ENCODE measurements at regions not wholly inside any gene's neighbourhood (a gene's known extent, or its start where the extent isn't known, plus 50 kb on each side); places are given as distances from the start of the nearest gene placed in this dataset.
"Not testable (repeated sequence)": the region's sequence is repeated elsewhere in the genome, so short reads cannot be mapped to it uniquely, and the experiment has no call there.

DNA sequence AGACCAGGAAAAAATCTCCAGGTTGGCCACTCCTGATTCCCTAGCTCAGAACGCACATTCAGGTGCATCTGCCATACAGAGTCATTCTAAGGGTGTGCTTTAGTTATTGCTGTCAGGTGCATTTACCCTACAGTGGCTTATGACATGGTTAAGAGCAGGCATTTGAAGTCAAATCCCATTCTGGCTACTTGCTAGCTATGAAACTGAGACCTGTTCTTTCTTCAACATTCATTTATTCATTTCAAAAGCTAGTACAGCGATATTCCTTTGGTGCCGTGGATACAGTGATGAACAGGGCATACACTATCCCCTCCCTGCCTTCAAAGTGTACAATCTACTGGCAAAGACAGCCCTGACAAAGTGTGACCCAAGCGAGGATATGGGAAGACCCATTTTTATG is 508.3 kb downstream of the NPIPA7 start:
- DNase-seq = no peak

DNA sequence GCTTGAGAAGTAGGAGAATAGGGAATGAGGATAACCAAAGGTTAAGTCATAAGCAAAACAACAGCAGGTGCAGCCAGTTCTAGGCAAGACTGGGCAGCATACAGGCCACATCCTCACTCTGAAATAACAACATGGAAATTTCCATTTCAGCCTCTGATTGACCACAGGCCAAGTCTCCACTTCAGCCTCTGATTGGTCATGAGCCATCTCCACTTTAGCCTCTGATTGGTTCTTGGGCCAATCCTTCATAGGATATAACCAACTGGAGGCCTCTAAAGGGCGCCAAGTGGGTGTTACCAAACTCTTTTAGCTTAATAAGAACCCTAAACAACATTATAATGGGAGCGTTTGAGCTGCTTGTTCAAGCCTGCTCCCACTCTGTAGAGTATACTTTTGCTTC is 512.0 kb downstream of the NPIPA7 start:
- DNase-seq = no peak

DNA sequence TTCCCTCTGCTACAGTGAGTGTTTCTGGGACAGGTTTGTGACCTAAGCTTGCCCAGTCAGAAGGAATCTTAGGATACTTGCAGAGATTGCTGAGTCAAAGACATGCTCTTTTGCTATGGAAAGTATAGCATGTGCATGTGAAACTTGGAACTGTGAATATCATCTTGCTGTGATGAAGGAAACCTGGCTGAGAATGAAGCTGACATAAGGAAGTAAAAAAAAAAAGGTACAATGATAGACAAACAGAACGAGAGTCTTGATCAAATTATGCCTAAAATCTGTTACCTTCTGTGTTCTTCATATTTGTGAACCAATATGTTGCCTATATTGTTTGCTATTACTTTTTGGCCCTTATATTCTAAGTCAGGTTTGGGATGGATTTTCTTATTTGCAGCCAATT is 525.7 kb downstream of the NPIPA7 start:
- no peak for DNase-seq

DNA sequence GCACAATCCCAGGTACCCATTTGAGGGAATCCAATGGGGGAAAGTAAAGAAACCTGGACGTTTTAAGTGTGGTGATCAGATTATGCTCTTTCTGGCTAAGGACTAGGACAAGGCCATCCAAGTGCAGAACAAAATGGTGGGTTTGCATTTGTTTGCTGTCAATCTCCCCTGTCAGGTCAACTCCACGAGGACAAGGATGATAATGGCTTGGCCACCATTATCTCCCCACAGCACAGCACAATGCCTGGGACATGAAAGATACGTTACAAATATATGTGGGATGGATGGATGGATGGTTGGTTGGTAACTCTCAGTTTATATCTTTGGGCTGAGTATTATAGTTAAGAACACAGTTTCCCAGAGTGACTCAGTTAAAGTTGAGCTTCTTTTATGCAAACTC is 526.9 kb downstream of the NPIPA7 start:
- no peak for DNase-seq

DNA sequence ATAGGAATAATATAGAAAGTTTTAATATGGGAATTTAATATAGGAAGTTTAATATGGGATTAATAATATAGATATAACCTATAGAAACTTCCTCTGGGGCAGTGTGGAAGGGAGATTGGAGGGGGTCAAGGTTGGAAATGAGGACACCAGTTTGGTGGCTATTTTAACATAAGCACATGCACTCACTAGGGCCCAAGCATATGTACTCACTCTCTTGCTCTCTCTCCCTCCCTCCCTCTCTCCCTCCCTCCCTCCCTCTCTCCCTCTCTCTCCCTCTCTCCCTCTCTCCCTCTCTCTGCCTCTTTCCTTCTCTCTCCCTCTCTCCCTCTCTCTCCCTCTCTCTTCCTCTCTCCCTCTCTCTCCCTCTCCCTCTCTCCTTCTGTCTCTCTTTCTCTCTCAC is 528.1 kb downstream of the NPIPA7 start:
- DNase-seq = no peak

DNA sequence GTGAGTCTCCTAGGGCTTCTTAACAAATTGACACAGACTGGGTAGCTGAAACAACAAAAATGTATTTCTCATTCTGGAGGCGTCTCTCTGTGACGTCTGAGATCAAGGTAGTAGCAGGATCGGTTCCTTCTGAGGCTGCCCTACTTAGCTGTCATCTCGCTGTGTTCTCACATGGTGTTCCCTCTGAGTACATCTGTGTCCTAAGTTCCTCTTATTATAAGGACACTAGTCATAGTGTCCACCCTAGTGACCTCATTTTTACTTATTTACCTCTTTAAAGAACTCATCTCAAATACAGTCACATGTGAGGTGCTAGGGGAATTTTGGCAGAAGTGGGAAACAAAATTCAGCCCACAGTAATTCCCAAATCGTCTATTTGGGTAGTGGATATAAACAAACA is 529.1 kb downstream of the NPIPA7 start:
- DNase-seq = peak; percentile 33 to 49 (median 48)

DNA sequence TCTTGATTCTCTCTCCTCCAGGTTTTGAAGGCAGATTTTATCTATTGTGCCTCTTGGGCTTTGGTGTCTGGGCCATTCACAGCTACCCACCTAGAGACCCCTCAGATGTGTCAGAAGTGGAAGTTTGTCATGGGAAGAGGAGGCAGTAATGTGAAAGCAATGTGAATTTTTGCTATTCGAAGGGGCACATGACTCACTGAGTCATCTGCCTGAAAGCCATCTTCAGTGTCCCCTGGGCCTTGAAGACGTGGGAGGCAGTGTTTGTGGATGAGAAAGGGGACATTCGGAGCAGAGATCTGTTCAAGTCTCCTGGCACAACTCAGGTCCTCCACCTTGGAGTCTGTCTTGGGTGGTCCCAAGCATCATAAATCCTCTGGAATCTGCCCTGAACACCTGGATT is 530.2 kb downstream of the NPIPA7 start:
- peak; percentile 30 to 49 (median 36) for DNase-seq

DNA sequence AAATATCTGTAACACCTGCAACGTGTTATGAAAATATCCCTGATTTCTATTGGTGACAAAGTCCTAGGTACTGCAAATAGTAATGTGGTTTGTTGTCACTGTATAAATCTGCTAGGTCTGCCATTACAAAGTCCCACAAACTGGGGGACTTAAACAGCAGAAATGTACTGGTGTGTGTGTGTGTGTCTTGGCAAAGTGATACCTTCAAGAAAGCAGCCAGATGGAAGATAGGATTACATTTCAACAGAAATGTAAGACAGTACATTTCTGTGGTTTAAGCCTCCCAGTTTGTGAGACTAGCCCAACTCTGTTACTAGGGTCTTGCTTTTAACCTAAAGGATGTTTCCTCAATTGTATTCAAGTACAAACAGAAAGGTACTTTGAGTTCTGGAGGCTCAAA is 531.7 kb downstream of the NPIPA7 start:
- no peak for DNase-seq

DNA sequence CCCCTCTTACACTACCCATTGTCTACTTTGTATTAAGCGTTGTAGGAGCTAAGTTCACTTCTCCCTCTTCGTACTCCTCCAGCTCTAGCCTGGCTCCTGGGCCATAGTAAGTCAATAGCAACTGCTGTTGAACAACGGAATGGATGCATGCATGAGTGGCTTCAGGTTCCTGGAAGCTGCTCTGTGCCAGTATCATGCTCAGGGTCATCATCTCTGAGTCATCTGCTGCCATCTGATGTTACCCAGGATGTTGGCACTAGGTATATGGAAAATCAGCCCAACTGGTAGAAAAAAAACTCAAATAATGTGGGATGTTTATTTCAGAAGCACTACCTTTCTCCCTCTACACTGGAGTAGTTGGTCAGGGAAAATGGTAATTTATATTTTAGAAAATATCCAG is 536.8 kb downstream of the NPIPA7 start:
- DNase-seq = no peak

DNA sequence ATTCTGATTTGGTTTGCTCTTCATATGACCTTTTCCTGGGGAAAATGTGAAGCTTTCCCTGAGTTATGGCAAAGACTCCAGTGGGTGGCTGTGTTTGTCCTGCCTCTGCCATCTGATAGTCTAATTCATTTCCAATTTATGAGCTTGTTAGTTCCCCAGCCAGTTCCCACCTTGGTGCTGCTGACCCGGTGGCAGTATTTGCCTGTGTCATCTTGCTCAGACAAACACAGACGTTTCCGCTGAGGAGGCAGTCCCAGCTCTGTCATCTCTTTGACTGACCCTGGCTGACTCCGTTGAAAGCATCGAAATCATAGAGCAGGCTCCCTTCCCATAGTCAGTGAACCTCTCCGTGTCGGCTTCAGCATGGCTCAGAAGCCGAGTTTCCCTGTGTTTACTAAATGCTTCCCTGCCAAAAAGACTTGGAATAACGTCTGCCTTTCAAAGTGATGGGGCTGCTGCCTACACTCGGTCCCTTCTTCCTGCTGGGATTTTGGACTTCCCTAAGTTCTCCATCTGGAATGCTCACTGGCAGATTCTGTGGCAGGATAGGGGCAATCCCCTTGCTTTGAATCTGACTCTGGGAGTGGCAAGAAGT is 538.3 kb downstream of the NPIPA7 start:
- DNase-seq = no peak

DNA sequence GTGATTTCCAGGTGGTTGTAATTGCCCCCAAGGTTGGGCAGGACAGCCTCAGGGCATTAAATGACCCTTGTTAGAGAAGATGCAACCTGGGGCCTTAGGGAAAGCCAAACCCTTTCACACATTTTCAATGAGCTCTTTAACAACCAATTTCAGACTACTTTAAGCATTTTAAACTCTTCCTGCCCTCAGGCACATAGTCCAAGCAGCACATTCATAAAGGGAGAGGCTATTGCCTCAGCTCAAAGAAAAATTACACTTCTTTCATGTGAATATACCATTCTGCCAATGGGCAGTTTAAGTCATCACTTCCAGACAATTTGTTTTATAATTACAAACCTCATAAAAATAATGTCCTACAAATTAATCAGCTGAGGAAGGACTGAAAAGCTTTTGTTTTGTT is 544.5 kb downstream of the NPIPA7 start:
- no peak for DNase-seq

DNA sequence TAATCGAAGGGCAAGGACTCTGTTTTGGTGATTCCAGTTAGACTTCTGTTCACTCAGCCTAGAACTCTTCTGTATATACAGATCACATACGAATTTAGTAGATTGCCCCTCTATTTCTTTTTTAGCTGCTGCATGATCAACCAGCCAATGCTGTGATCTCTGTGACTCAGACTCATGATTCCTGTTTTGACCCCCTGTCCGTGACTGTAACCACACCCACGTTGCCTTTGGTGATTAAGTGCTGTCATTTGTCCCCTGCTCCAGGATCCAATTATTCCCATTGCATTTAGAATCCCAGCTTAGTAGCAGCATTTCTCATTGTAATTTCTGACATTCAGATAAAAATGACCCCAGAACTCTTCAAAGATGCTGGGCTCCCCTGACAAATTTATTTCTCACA is 545.7 kb downstream of the NPIPA7 start:
- DNase-seq = peak in 2 of 3 donors; percentile 42 to 48

DNA sequence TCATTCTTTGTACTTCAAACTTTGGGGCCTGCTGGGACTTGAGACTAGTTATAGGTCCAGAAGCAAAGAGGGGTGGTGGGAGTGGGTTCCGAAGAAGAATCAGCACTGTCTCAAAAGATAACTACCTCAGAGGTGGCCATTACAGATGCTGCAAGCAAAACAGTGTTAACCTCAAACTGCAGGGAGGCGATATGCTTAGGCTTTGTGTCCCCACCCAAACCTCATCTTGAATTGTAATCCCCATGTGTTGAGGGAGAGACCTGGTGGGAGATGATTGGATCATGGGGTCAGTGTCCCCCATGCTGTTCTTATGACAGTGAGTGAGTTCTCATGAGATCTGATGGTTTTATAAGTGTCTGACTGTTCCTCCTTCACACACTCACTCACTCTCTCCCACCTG is 545.3 kb downstream of the XYLT1 start:
- no peak for DNase-seq

DNA sequence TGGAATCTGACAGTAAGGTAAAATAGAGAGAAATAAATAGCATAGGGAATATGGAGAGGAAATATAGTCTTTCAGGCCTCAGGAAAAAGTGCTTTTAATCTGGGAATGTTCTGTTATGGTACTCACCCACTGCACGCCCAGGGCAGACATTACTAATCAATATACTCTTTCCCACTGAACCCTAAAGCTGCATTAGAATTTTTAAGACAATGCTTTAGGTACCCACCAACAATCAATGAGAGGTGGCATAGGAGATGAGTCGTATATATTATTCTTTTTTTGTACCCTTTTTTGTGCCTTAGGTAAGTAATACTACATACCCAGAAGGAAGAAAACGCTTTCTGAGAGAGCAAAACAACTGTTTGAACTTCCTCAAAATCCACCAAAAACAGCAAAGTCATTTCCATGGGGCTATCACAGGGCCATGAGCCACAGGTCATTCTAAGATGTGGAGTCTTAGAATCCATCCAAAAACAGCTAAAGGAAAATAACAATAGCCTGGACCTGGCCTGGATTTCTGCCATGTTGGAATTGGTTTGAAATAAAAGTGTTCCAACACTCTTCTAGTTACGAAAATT is 542.1 kb downstream of the XYLT1 start:
- DNase-seq = peak in 2 of 3 donors; percentile 35 to 41

DNA sequence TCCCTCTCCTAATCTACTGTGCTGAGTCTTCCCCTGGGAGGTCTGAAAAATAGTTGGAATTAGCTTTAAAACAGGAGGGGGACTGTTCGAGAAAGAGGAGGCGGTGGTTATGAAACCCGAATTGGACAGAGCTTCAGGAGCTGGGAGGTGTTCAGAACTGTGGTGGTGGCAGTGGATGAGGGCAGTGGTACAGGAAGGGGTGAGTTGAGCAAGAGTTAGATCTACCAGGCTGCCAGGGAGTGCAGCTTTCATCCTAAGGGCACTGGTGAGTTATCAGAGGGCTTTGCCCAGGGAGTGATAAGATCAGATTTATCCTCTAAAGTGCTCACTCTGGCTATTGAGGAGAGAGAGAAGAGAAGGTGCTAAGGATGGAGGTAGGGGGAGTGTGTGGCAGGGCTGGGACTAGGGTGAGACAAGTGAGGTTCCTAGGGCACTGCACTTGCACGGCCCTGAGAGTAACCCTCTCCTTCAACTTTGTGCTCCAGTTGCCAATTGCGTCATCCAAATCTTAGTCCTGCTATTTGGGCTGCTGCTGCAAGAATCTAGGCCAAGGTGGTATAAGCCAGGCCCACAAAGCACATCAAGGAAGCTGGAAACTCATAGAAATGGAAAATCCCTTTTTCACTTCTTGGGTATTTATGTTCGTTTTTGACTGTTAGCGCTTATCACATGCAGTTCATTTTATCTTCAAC is 540.3 kb downstream of the XYLT1 start:
- no peak for DNase-seq

DNA sequence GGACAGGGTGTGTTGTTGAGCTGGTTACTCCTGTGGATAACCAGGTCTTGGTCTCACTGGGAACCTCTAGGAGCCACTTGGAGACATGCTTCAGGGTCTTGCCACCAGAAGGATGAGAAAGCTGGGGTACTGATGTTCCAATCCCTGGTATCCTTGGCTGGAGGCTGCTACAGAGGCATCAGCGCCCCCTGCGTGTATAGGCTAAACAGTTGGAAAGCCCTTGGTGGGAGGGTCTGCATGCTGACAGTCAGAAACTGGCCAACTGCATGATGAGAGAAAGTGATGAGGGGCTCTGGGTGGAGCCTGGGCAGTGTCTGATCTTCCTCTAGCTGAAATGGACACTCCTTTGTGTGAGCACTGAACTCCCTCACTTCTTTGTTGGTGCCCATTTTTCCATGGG is 536.9 kb downstream of the XYLT1 start:
- DNase-seq = no peak

DNA sequence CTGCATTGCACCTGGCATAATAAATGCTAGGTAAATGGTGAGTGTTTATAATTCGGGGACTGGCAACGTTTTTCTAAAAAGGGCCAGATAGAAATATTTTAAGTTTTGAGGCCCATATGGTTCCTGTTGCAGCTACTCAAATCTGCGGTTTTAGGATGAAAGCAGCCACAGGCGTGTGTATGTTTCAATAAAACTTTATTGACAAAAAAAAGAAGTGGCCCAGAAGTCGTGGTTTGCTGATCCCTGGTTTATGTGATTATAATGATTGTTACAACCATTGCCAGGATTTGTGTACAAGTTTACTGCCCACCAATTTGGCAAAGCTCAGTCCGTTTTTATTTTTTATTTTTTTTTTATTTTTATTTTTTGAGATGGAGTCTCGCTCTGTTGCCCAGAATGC is 536.1 kb downstream of the XYLT1 start:
- no peak for DNase-seq

DNA sequence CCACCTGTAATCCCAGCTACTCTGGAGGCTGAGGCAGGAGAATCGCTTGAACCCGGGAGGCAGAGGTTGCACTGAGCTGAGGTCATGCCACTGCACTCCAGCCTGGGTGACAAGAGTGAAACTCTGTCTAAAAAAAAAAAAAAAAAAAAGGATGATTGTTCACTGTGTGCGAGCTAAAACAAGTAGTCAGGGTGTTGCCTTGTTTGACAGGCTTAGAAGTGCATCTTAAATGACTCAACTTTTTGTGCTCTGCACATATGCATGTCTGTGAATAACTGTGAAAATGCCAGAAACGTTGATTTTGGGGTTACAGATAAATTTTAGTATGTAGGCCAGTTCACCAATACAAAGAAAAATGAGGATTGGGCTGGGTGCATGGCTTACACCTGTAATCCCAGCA is 534.9 kb downstream of the XYLT1 start:
- DNase-seq = not testable (repeated sequence)

DNA sequence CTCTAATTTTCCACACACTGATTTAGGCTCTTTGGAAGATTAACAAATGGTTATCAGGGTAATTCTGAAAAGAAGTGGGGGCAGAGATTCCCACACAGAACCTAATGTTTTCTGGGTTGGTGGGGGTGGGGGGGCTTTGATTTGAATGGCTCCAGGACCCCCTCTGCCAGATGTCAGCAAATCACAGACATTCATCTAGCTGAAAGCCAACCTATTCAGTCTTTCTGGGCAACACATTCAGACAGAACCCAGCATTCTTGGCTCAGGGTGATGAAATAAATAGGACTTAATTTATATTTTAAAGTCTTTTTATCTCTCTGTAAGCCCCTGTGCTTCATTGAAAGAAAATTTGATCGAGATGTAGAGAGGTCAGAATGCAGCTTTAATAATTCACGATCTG is 533.2 kb downstream of the XYLT1 start:
- DNase-seq = no peak

DNA sequence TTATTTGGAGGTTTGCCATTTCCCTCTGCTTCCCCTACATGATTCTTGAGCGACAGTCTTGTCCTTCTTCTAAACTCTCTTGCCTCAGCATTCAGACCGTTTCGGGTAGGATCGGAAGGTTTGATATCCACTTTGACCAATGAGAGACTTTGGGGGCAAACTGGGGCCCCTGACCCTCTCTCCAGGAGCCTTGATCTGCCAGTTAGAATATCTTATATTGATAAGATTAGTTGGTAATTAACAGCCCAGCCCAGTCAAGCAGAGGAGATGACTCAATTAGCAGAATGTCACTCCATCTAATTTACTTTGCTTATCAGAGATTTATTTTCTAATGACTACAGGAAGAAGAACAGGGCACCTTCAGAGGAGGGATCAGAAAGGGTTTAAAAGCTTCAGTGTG is 532.8 kb downstream of the XYLT1 start:
- DNase-seq = no peak

DNA sequence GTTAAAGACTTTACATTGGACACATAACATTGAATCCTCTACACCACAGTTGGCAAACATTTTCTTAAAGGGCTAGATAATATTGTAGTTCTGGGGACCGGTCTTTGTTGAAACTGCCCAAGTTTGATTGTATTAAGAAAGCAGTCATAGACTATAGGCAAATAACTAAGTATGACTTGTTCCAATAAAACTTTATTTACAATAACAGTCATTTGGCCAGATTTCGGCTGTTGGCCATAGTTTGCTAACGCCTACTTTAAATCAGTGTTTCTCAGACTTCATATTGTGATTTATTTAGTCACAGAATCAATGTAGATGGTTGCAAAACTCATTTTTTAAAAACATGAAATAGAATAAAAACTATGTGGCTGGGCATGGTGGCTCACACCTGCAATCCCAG is 531.8 kb downstream of the XYLT1 start:
- DNase-seq = no peak

DNA sequence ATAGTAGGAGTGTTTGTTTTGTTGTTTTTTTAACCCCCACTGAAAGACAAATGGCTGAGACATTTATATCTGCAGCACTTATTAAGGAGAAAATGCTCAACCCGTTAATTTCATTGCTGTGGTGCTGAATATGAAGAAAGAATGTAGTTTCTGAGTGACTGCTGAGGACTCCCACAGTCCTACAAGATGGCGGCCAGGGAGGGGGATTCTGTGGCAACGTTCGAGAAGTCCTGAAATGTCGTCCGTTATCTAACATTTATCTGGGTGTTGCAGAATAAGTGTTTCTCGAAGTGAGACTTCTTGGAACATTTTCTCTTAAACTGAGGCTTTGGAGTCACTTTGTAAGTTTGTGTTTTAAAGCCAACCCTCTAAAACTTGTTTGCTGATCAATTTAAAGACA is 530.4 kb downstream of the XYLT1 start:
- DNase-seq = no peak

DNA sequence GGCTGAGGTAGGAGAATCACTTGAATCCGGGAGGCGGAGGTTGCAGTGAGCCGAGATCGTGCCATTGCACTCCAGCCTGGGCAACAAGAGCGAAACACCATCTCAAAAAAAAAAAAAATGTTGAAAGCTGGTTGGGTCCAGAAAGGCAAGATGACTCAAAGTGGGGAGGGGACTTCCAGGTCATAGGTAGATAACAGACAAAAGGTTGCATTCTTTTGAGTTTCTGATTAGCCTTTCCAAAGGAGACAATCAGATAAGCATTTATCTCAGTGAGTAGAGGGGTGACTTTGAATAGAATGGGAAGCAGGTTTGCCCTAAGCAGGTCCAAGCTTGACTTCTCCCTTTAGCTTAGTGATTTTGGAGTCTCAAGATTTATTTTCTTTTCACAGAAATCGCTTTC is 527.9 kb downstream of the XYLT1 start:
- not testable (repeated sequence) for DNase-seq

DNA sequence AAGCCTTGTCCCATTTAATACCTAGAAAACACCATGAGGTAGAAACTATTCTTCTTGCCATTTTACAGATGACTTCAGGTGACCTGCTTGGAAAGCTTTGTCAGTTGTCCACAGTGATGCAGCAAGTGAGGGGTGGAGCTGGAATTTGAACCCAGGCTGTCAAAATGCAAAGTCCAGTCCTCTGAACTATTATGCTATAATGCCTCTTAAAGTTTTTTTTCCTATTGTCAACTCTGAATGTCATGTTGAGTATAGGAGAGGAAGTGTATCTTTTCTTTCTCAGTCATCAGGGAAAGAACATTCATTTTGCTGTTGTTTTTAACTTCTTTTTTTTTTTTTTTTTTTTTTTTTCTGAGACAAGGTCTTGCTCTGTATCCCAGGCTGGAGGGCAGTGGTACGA is 525.6 kb downstream of the XYLT1 start:
- no peak for DNase-seq

DNA sequence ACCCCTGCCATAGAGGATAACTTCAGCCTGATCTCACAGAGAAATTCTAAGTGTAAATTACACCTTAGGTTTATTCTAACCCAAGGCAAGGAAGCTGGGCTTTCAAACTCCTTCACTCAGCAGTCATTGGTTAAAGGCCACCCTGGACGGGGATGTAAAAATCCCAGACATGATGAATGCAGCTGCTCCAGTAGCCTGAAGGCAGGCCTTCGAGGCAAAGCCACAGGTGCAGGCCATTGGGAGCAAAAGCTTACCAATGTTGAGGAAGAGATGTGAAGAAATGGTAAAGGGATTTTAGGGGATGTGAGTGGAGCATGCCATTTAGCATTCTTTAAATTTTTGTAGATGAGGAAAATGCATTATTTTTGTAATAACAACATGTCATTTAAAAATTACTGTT is 514.4 kb downstream of the XYLT1 start:
- DNase-seq = no peak

Data from suppressor macrophage treated with lipopolysaccharide for 1 hour (primary cell).